Daoy (cell line): ENCODE measurements at regions not wholly inside any gene's neighbourhood (a gene's known extent, or its start where the extent isn't known, plus 50 kb on each side); places are given as distances from the start of the nearest gene placed in this dataset.

Experiments
- DNase-seq: peaks from one replicate; pipeline ENCODE4 v3.0.0-alpha.2; 2015; ENCODE audit warnings: low read depth

DNA sequence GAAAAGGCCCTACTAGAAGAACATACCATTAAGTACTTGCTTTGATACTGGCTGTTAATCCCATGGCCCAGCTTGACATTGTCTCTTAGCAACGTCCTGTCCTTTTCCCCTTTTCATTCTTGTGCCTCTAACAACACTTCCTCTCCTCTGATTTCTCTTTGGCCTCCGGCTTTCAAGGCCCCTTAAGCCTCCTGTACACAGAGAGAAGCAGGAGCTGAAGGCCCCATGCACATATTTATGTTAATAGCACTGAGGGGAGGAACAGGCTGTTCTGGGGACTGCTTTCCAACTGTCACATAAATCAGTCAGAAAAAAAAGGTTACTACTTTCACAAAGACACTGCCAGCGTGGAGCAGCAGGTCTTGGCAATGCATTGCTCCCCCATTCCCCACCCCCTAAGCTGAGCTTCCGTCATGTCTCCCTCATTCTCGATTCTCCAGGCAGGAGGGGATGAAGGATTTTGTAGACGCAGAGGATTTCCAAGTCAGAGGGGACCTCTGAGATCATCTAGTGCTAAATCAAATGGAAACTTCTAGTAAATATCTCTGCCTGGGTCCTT is 257.4 kb upstream of the ADAMTS9 start:
- DNase-seq = no peak

DNA sequence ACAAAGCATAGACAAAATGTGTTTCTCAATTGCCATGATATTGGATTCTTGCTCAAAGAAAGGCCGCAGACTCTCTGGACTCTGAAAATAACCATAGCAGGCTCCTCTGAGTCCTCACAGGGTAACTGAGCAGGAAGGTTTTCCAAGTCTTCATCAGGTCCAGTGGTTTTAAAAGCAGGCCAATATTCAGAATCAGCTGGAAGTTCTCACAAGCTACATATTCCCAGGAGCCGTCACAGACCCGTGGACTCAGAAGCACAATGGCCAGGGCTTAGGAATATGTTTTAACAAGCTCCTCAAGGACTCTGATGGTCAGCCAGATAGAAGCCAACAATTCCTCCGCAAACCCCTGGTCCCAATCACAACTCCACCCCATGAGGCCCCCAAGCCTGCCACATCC is 256.1 kb upstream of the ADAMTS9 start:
- no peak for DNase-seq

DNA sequence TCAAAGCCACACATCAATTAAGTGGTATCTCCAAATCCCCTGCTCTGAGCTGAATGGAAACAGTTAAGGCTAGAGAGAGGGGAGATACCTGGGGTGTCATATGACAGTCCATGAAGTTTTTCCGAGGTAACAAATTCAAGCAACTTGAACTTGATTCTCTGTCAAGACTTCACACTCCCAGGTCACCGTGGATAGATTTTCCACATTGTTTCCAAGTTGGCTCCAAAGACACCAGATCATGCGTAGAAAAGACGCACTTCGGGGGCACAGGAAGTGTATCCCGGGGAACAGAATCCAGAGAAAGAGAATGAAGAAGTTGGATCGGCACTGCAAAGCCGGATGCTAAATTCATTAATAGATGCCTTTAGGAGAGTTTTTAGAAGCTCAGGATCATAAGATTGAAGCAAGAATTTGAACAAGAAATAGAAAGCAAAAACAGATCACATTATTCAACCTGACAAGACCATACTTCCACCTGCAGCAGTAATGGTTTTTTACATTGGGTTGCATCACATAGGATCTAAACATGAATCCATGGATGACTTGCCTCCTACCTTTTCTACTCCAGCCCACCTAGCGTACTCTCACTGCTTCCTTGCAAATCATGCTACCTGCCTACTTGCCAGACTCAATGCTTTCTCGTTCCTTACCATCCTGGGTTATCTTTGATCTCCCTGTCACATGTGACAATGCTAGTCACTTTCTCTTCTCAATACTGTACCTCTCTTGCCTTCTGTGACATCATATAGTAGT is 253.0 kb upstream of the ADAMTS9 start:
- no peak for DNase-seq

DNA sequence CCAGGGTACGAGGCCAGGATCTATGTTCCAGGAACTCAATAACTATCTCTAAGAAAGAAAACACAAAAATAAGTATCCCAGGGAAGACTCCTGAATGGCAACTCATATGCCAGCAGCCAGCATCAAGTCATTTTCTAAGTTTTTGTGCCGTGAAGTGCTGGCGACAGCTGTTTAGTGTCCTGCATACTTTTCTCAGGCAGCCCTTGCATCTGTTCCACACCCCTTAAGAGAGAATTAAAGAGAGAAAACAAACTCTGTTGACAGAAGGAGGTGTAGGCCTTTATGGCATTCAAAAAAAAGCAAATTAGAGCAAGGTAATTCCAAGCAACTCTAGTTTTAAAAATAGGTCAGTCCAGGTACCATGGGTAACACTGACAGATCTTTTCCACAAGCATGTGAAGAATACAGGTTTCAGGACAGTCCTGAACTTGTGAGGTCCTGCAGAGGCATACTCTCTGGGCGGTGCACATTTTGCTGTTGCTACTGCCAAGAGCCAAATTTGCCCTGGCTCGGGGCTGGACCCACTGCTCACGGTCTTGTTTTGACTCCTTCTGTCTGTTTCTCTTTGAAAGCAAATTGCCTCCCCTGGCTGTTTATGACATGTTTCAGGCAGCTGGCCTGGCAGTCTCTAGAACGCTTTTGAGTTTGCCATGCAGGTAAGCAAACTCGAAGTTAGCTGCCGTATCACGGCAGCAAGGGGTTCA is 252.1 kb upstream of the ADAMTS9 start:
- no peak for DNase-seq

DNA sequence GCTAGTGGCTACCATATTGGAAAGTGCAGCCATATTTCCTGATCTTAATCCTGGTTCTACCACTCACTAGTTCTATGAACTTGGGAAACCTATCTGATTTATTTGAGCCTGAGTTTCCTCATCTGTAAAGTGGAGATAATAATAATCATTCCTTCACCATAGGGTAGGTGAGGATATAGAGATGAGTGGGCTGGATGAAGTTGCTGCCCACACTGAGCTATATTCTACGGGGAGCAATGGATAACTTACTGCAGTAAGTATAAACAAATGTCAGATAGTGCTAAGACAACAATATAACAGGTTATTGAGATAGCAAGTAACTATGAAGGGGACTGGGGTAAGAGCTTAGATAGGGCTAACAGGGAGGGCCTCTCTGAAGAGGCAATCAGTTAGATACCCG is 251.5 kb upstream of the ADAMTS9 start:
- DNase-seq = no peak

DNA sequence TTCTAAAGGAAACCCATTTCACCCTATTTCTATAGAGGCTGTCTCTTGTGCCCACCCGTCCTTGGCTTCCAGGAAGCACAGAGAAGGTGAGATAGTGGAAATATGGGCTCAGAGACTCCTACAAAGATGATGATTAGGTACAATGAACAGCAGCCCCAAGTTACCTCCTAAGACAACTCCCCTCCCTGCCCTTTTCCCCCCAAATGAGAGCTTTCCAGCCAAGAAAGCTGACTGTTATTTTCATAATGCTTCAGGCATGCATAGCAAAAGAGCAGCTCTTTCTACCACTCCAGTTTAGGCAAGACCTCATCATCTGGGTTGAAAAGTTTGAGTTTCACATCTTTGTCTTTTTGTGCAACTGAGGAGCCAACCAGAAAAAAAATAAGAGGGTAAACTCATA is 248.8 kb upstream of the ADAMTS9 start:
- DNase-seq = no peak

DNA sequence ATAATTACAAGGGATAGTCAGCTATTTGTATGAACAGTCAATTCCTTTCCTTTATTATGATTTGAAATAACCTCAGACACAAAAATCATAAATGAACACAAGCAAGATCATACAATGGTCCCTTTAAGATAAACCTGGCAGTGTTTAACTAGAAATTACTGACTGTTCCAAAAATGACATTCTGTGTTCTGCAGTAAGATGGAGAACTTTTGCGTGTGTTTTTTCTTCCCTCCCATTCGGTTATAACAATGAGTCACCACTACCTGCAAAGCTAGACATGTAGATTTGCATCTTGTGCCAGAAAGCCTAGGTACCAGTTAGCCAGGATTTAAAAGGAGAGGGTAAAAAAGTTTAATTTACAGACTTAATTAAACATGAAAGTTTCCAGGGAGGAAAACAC is 248.2 kb upstream of the ADAMTS9 start:
- DNase-seq = no peak

DNA sequence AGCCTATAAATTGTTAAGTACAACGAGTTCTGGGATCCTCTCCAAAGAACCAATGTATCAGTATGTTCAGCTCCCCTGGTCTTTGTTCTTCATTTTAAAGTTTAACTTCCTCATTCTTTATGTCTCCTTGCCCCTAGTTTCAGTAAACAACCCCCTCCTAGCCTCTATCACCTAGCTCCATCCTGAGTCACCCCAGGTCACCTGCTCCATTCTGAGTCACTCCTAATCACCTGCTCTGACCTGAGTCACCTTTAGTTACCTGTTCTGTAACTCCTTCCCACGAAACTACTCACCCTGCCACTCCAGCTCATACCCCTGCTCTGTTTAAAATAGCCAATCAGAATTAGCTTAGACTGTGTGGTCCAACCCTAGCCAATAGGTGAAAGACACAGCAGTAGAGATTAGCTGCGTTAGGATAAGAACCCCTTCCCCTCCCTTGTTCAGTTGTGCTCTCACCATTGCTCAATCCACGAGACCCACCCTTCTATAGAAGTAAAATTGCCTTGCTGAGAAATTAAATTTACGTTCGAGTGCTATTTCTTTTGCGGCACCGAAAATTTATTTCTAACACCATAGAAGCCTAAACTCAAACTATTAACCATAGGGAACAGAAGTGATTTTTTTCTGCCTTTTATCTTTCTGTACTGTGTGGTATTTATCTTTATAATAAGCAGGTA is 245.0 kb upstream of the ADAMTS9 start:
- no peak for DNase-seq

DNA sequence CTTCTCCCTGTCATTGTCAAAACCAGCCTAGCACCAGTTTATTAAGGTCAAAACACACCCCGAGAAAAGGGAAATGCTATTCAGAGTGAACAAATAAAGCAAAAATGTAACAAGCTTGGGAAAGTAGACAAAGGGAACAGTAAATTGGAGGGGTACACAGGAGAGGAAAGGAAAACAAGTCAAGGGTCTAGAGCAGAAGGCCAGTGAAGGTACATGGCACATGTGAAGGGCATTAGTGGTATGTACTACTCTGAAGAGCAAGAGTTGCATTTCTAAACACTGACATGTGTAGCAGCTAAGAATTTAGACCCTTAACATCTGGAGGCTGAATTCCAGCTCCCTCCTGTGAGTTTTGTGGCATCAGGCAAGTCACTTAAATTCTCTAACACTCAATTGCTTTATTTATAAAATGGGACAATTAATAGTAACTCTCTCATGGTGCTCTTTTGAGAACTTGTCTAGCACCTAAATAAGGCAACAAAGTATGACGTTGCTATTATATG is 244.3 kb upstream of the ADAMTS9 start:
- DNase-seq = no peak

DNA sequence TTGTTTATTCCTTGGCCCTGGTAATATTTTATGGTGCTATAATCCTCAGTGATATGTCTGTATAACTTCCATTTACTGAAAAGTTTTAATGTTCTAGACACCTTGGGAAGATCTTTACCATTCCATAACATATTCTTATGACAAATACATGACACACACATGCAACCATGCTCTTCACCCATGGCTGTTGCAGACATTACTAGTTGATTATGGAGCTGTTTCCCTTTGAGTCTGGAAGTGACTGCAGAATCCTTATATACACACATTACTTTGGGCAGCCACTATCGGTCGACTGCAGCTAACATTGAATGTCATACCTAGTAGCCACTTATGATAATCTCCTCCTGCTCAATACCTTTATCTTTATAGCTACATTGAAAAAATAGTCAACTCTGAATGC is 243.1 kb upstream of the ADAMTS9 start:
- DNase-seq = no peak

DNA sequence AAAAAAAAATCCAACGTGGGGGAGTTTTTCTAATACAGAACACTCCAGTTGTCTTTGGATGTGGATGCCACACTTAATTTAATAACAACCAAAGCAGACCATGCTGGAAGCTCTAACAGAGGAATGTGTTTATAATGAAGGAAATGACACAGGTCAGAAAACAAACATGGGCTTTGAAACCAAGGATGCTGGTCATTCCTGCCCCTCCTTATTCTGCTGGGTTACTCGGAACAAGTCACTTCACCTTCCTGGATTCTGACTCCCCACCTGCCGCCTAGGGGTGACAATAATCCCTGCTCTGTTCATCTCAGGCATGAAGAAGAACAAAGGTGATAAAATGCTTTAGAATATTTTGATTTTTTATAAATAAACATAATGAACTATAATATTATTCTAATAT is 240.9 kb upstream of the ADAMTS9 start:
- no peak for DNase-seq

DNA sequence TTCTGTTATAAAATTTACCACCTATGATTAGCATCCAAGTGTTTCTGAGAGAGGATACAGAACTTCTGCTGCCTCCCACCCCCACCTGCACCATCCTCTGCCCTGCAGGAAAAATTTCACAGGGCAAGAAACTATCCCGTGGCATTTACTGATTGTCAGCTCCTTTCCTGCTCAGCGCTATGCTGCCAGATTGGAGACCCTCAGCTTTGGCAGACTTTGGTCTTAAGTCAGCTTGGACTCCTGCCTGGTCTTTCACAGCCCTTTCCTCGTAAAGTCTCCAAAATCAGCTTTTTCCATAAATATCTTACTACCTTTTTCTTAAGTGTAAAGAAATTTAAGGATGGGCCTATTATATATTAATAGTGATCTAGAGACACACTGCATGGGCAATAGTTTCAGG is 239.9 kb upstream of the ADAMTS9 start:
- DNase-seq = no peak

DNA sequence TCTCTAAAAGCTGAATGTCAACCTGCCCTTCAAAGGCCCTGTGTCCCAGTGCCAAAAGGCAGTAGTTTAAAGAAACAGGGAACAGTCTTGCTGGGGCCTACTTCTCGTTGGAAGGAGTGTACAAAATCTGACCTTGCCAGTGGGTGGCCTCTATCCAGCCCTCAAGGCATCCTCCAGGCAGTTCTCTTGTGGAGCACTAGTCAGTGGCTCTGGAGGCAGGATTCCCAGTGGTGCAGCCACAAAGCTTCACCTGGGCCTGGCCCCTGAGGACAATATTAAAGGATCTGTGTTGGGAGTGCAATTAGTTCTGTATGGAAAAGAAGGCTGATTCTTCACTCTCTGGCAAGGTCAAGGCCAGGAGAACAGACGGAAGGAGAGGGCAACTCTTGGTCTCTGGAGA is 237.8 kb upstream of the ADAMTS9 start:
- DNase-seq = no peak

DNA sequence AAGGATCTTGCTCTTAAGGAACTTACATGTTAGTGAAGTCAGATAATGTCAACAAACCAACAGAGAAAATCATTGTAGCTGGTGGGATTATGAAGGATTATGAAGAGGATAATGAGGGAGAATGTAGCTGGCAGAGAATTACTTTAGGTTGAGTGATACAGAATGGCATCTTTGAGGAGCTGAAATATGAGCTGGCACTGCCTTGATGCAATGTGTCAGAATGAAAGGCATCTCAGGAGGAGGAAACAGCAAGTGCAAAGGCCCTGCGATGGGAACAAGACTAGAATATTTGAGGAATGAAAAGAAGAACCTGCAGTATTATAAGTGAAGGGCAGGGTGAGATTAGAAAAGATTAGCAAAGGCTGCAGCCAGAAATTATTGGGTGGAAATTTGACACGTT is 237.2 kb upstream of the ADAMTS9 start:
- DNase-seq = no peak

DNA sequence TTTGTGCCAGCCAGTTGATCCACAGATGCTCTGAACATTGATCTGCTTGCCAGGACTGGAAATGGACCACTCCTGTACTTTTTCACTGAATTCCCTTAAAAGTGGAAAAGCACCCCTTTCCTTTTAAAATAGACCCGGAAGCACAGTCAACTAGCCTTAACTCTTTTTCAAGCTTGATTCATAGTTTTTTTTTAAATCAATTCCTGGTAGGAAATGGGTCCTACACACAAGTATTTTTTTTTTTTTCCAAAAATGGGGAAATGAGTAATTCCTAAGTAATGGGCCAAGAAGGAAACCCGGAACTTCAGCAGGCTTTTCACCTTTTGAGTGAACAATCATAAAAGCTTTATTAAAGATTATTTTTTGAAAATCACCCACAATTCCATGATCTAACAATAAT is 234.4 kb upstream of the ADAMTS9 start:
- DNase-seq = no peak

DNA sequence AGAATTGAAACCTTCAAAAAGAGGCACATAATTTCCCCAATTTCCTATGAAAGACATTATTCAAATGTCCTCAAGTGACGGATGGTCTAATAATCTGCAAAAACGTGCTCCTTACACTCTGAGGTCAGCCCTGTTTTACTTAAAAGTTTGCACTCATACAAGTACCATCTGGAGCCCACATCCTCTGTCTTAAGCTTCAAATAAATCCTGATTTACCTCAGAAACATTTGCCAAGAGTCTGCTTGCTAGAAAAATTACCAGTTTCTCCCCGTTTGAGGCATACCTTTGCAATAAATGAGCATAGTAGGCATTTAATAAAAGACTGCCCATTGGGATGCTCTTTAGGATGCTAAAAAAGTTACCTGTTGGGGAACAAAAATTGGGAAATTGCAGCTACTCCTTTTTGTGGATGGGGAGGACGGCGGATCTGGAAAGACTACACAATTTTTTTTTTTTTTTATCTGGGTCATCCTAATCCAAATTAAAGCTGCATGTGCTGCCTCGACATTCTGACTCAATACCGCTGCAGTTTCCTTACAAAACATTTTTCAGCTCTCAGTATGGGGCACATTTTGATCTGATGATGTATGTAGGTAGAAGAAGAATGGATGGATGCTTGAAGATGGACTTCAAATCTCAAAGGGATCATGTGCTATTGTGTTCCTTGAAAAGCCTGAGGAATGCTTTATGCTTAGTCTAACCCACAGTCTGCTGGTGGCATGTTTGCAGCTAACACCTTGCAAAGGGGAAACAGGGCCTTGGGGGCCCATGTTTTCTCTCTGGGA is 233.7 kb upstream of the ADAMTS9 start:
- DNase-seq = no peak

DNA sequence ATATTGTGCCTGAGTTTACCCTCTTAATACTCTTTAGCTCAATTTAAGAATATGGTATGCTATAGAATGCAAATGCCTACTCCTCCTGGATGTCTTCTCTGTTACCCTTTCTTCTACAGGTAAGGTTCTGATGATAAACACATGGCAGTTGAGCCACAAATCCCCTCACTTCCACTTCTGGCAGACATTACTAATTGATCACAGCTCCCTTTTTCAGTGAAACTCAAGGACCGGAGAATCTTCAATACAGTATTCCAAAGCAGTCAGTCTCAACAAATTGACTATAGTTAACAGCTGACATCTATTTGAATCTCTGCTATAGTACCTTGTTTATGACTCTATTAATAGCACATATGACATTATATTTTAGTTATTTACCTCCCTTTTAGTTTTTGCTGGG is 232.1 kb upstream of the ADAMTS9 start:
- no peak for DNase-seq

DNA sequence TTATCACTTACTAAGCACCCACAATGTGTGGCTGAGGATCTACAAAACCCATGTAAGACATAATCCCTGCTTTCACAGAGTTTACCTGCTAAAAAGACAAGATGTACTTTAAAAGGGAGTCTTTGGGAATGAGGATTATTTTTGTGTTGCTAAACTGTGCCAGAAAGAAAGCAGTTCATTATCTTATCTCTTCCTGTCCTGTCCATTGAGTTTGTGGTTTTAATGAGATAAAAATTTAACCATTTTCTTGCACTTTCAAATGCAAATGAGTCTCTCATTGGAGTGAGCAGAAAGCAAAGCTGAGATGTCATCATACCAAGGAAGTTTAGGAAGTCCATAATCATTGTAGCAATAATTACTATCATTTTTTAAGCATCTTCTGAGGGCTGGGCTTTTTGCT is 231.2 kb upstream of the ADAMTS9 start:
- no peak for DNase-seq

DNA sequence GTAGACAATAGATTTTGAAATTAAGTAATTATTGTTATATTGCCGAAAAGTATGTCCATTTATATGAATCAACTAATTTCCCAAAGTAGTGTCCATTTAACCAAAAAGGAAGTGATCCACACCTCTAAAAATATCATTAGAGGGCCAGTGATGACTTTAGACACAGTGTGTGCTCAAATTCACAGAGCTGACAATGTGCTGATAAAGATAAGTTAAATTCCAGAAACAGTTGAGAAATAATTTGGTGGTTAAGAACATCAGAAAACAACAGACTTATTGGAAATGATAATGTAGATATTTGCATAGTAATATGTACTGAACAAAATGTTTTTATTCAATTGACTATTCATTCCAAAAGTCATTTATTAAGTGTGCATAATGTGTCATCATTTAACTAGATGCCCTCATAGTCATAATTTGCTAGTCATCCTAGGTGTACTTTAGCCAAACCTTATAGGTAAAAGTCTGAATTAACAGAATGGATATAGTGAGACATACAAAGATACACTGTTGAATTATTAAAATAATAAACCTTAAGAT is 230.2 kb upstream of the ADAMTS9 start:
- no peak for DNase-seq

DNA sequence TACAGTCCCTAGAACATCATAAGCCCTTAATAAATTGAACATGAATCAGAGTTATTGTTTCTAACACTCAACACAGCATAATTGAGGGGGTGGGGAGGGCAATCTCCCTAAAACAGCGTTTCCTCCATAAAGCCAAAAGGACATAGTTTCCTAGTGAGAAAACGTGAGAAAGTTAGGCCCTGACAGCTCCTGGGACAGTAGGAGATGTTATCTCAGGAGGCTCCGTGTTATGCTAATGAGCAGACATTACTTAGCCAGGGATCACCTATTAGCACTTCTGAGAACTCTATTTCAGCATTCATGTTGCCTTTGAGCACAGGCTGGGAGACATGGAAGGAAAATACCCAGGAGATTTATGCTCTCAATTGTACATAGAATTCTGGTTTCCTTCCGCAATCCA is 229.1 kb upstream of the ADAMTS9 start:
- DNase-seq = no peak

DNA sequence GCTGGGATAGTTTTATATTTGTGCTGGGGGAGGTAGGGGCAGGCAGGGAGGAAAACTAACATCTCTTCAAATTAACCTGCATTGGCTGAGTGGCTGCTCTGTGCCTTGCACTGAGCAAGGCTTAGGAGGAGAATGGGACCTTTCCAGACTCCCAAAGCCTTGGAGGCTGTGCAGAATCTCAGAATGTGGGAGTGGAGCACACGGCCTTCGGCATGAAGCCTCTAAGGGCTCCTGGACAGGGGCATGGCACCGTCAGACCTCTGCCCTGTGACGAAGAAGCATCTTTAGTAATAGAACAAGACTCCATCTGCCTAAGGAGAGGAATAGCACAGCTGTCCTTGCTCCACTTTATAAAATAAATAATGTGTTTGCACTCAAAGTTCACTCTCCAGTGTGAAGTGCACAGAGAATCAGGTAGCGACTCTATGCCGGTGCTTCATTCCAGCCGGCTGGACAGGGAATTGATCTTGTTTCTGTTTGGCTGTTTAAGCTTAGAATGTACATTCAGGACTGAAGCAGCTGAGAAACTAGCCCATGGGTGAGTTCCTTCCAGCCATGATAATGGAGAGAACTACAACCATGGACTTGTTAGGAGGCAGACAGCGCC is 228.5 kb upstream of the ADAMTS9 start:
- DNase-seq = no peak
